B cell (primary cell): ENCODE measurements at regions not wholly inside any gene's neighbourhood (a gene's known extent, or its start where the extent isn't known, plus 50 kb on each side); places are given as distances from the start of the nearest gene placed in this dataset.

Experiments used
- ATAC-seq: fragments of 200-7000 bp; cut with Tn5 transposase; one replicate; pipeline ENCODE4 v1.10.0; 2021; ENCODE audit warnings: low read depth, mild to moderate bottlenecking, moderate number of reproducible peaks, moderate library complexity
- CTCF ChIA-PET: fragments of 350-600 bp; sonication (Branson Sonifier 250); formaldehyde crosslinking; loops from one replicate; lab custom pipeline; 2021; ENCODE audit warnings: antibody characterized with exemption, inconsistent platforms; lab: Charles Lee
- POLR2A ChIA-PET: fragments of 350-600 bp; sonication (Branson Sonifier 250); formaldehyde crosslinking; loops from one replicate; lab custom pipeline; 2021; ENCODE audit warnings: antibody characterized with exemption; lab: Charles Lee
- DNase-seq: peaks from one replicate; pipeline ENCODE4 v3.0.0; 2013
- H2AFZ ChIP-seq: 2 replicates; pipeline ENCODE4 v1.6.1; 2012; ENCODE audit warnings: mild to moderate bottlenecking, low read depth, low read length; ENCODE audit not compliant: insufficient read depth, poor library complexity, severe bottlenecking
- H3K27ac ChIP-seq, 2 donors: 1 replicate in 1 of 2; 2 replicates in 1 of 2; pipeline ENCODE4 v1.5.1; 2012 to 2013; ENCODE audit warnings: low read length in 2 of 2, mild to moderate bottlenecking in 2 of 2, moderate library complexity in 1 of 2
- H3K27me3 ChIP-seq, 4 experiments: fragments of 200-600 bp in 1 of 4; sonication (generic) in 1 of 4; replicated peaks in 1 of 4; 1 replicate in 2 of 4; 2 replicates in 2 of 4; pipeline versions ENCODE4 v1.6.1 to v1.7.0; 2013 to 2016; ENCODE audit warnings: low read length in 3 of 4, mild to moderate bottlenecking in 2 of 4, mixed read lengths in 1 of 4, moderate library complexity in 1 of 4; ENCODE audit not compliant: insufficient read depth in 4 of 4, control insufficient read depth in 3 of 4; ENCODE audit errors: control extremely low read depth in 1 of 4
- H3K36me3 ChIP-seq, 2 experiments: replicated peaks in 1 of 2; 1 replicate in 1 of 2; 2 replicates in 1 of 2; pipeline versions ENCODE4 v1.6.1 to v1.7.1; 2013; ENCODE audit warnings: low read length in 1 of 2; ENCODE audit not compliant: insufficient read depth in 2 of 2, control insufficient read depth in 1 of 2; ENCODE audit errors: control extremely low read depth in 1 of 2, extremely low read depth in 1 of 2
- H3K4me1 ChIP-seq, 2 donors: fragments of 200-600 bp in 1 of 2; sonication (generic) in 1 of 2; 1 replicate in 1 of 2; 2 replicates in 1 of 2; pipeline versions ENCODE4 v1.5.1 to v1.6.1; 2013 to 2017; ENCODE audit warnings: low read length in 2 of 2; ENCODE audit not compliant: control insufficient read depth in 2 of 2, insufficient read depth in 2 of 2
- H3K4me2 ChIP-seq: replicated peaks from 2 replicates; pipeline ENCODE3; 2012; ENCODE audit warnings: mild to moderate bottlenecking, low read depth, low read length; ENCODE audit not compliant: poor library complexity, severe bottlenecking
- H3K4me3 ChIP-seq, 5 experiments: fragments of 200-600 bp in 1 of 5; sonication (generic) in 1 of 5; 1 replicate in 3 of 5; 2 replicates in 2 of 5; pipeline versions ENCODE4 v1.5.1 to v1.7.0; 2011 to 2016; ENCODE audit warnings: low read length in 4 of 5, mild to moderate bottlenecking in 4 of 5, low read depth in 2 of 5, control low read depth in 1 of 5, moderate library complexity in 1 of 5; ENCODE audit not compliant: insufficient read depth in 1 of 5; ENCODE audit errors: control extremely low read depth in 1 of 5, extremely low read depth in 1 of 5
- H3K79me2 ChIP-seq: fragments of 200-600 bp; sonication (generic); one replicate; pipeline ENCODE4 v1.6.0; 2016; ENCODE audit warnings: low read length; ENCODE audit not compliant: control insufficient read depth, insufficient read depth
- H3K9ac ChIP-seq: fragments of 200-600 bp; sonication (generic); 2 replicates; pipeline ENCODE4 v1.6.1; 2017; ENCODE audit warnings: mild to moderate bottlenecking, low read length, moderate library complexity
- H3K9me3 ChIP-seq, 3 donors: one replicate each; pipeline versions ENCODE4 v1.6.1 to v1.7.1; 2013; ENCODE audit warnings: low read length in 2 of 3; ENCODE audit not compliant: control insufficient read depth in 2 of 3, insufficient read depth in 1 of 3; ENCODE audit errors: control extremely low read depth in 1 of 3
- H4K20me1 ChIP-seq: 2 replicates; pipeline ENCODE4 v1.6.0; 2012; ENCODE audit warnings: mild to moderate bottlenecking, low read length; ENCODE audit not compliant: insufficient read depth, control insufficient read depth, poor library complexity, severe bottlenecking
- H3K27ac Mint-ChIP-seq: one replicate; pipeline ENCODE4 v1.8.0; 2021; ENCODE audit warnings: mixed read lengths
- H3K27me3 Mint-ChIP-seq: one replicate; pipeline ENCODE4 v1.8.0; 2021; ENCODE audit warnings: mixed read lengths
- H3K4me1 Mint-ChIP-seq: one replicate; pipeline ENCODE4 v1.8.0; 2021; ENCODE audit warnings: mixed read lengths
- H3K4me3 Mint-ChIP-seq: one replicate; pipeline ENCODE4 v1.8.0; 2021; ENCODE audit warnings: mixed read lengths
- H3K9me3 Mint-ChIP-seq: one replicate; pipeline ENCODE4 v1.8.0; 2022; ENCODE audit warnings: mixed read lengths; ENCODE audit not compliant: insufficient read depth
- CTCF ChIP-seq: fragments of 200-600 bp; IDR thresholded peaks from one replicate; pipeline ENCODE4 v1.8.0; 2022; ENCODE audit warnings: antibody characterized with exemption, mild to moderate bottlenecking
- EZH2 ChIP-seq: IDR thresholded peaks from 2 replicates; pipeline ENCODE4 v1.6.1; 2012; ENCODE audit warnings: borderline replicate concordance, low read depth, mild to moderate bottlenecking, moderate library complexity, low read length; ENCODE audit not compliant: insufficient read depth, poor library complexity, severe bottlenecking
- WGBS: methylation state at CpG from one replicate; pipeline ENCODE4 v1.1.5; 2013; ENCODE audit warnings: missing lambda C conversion rate; ENCODE audit not compliant: insufficient coverage; 5-methylcytosine and 5-hydroxymethylcytosine counted together
- intact Hi-C: fragments of 100-400 bp; cut with micrococcal nuclease; formaldehyde crosslinking; loops from one replicate; pipeline ENCODE4 v1.10.0; 2022

GRCh38 chr5:135644816-135645215 is 66.0 kb upstream of the CXCL14 start:
- DNase-seq, result no peak
- Histone ChIP-seq H4K20me1 (no peaks in the 10 kb centered on the region), H3K27me3 (no peaks in the 10 kb centered on the region), H3K4me1 (no peaks in the 10 kb centered on the region), H3K9ac (no peak overlapping the region), H3K27ac (no peak overlapping the region), H3K4me2 (no peak overlapping the region), H3K36me3 (no peaks in the 10 kb centered on the region), H3K79me2 (no peaks in the 10 kb centered on the region), H3K4me3 (no peak overlapping the region), H3K9me3 (no peaks in the 10 kb centered on the region), H2AFZ (no peak overlapping the region)
- intact Hi-C loops, result no loop called here
- ATAC-seq, result no peak
- Mint-ChIP-seq H3K27me3 (peaks cover 5% of the 10 kb centered on the region), H3K4me1 (no peaks in the 10 kb centered on the region), H3K4me3 (no peak overlapping the region), H3K9me3 (no peaks in the 10 kb centered on the region), H3K27ac (no peak overlapping the region)
- CTCF ChIA-PET, result no interaction called here
- no CpG with 5 or more reads among the region's 6 CpGs for WGBS
- TF ChIP-seq CTCF, result no peak
- no peak for TF ChIP-seq EZH2
- POLR2A ChIA-PET, result no interaction called here

GRCh38 chr5:135643881-135644766 is 65.3 kb upstream of the CXCL14 start:
- Mint-ChIP-seq H3K27ac (no peak overlapping the region), H3K4me3 (no peak overlapping the region), H3K9me3 (no peaks in the 10 kb centered on the region), H3K27me3 (peaks cover 12% of the 10 kb centered on the region), H3K4me1 (no peaks in the 10 kb centered on the region)
- H3K4me2 ChIP-seq, result no peak overlapping the region
- no peaks in the 10 kb centered on the region for H3K4me1 ChIP-seq
- H3K79me2 ChIP-seq, result no peaks in the 10 kb centered on the region
- H3K27me3 ChIP-seq, result no peaks in the 10 kb centered on the region
- no peaks in the 10 kb centered on the region for H4K20me1 ChIP-seq
- no peak overlapping the region for H3K4me3 ChIP-seq
- DNase-seq (no peak), ATAC-seq (no peak)
- 80% methylated on average over 4 of the region's 4 CpGs for WGBS
- intact Hi-C loops, result no loop called here
- no peak overlapping the region for H3K9ac ChIP-seq
- CTCF ChIA-PET, result no interaction called here
- no peak overlapping the region for H2AFZ ChIP-seq
- H3K36me3 ChIP-seq, result no peaks in the 10 kb centered on the region
- POLR2A ChIA-PET, result no interaction called here
- H3K9me3 ChIP-seq, result no peaks in the 10 kb centered on the region
- TF ChIP-seq CTCF (no peak), EZH2 (no peak)
- no peak overlapping the region for H3K27ac ChIP-seq
